ENCODE measurements at regions not wholly inside any gene's neighbourhood (a gene's known extent, or its start where the extent isn't known, plus 50 kb on each side); places are given as distances from the start of the nearest gene placed in this dataset.

GRCh38 chr10:128543151-128543550 lies 416.9 kb upstream of the MKI67 start:
- TF ChIP-seq USF1 (IDR thresholded peaks at IDR 0.05; ENCODE audit: borderline replicate concordance, low read depth): no peak
- TF ChIP-seq, protein P1, sequence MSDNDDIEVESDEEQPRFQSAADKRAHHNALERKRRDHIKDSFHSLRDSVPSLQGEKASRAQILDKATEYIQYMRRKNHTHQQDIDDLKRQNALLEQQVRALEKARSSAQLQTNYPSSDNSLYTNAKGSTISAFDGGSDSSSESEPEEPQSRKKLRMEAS (IDR thresholded peaks at IDR 0.05; ENCODE audit: low read depth): no peak
- no peak for TF ChIP-seq CHD2 (IDR thresholded peaks at IDR 0.05; ENCODE audit: low read length, partially characterized antibody)
- TF ChIP-seq RAD21 (IDR thresholded peaks at IDR 0.05; ENCODE audit: low read length): no peak
- TF ChIP-seq CTCF (IDR thresholded peaks at IDR 0.05): no peak
- no peak for TF ChIP-seq TCF12 (IDR thresholded peaks at IDR 0.05)
- TF ChIP-seq RCOR1 (IDR thresholded peaks at IDR 0.05; ENCODE audit: low read length): no peak
- TF ChIP-seq POLR2AphosphoS5 (IDR thresholded peaks at IDR 0.05; ENCODE audit: low read depth, low read length): no peak
- TF ChIP-seq SIN3A (IDR thresholded peaks at IDR 0.05; ENCODE audit: borderline replicate concordance, low read depth, low read length): no peak
- DNase-seq: no peak

GRCh38 chr10:128545216-128545615 lies 419.0 kb upstream of the MKI67 start:
- no peaks in the 10 kb centered on the region for H4K20me1 ChIP-seq (ENCODE audit: insufficient read depth)
- H3K27me3 ChIP-seq (ENCODE audit: insufficient read depth): no peaks in the 10 kb centered on the region
- H3K27ac ChIP-seq (ENCODE audit: low read depth in 2 of 2, low read length in 1 of 2): no peak overlapping the region
- no peak overlapping the region for H3K4me2 ChIP-seq
- peaks cover 0 to 9% of the 10 kb centered on the region in 2 experiments; a peak in 1 of 4 replicates for H3K4me1 ChIP-seq (ENCODE audit: control insufficient read depth in 1 of 2, insufficient read depth in 2 of 2, low read depth in 1 of 2, low read length in 1 of 2)
- no peak overlapping the region for H2AFZ ChIP-seq (ENCODE audit: low read depth)
- POLR2A ChIA-PET: no interaction called here
- no peaks in the 10 kb centered on the region for H3K9me2 ChIP-seq
- H3K79me2 ChIP-seq (ENCODE audit: insufficient read depth): no peaks in the 10 kb centered on the region
- WGBS (ENCODE audit: low lambda C conversion rate): 32% methylated on average over 8 of the region's 10 CpGs
- TF ChIP-seq TAF1 (IDR thresholded peaks at IDR 0.05; ENCODE audit: borderline replicate concordance, low read depth, low read length): no peak
- no peak for TF ChIP-seq FOXJ3 (CRISPR knock-in tag; IDR thresholded peaks at IDR 0.05)
- TF ChIP-seq RAD21 (IDR thresholded peaks at IDR 0.05; ENCODE audit: low read length): no peak
- TF ChIP-seq MXI1 (IDR thresholded peaks at IDR 0.05; ENCODE audit: low read depth, low read length): no peak
- no peak for TF ChIP-seq IRF3 (IDR thresholded peaks at IDR 0.05; ENCODE audit: low read depth, low read length)
- no peak for TF ChIP-seq NRF1 (IDR thresholded peaks at IDR 0.05; ENCODE audit: low read depth, low read length)
- no peak for TF ChIP-seq RFX5 (IDR thresholded peaks at IDR 0.05; ENCODE audit: low read length)
- TF ChIP-seq, protein P2, sequence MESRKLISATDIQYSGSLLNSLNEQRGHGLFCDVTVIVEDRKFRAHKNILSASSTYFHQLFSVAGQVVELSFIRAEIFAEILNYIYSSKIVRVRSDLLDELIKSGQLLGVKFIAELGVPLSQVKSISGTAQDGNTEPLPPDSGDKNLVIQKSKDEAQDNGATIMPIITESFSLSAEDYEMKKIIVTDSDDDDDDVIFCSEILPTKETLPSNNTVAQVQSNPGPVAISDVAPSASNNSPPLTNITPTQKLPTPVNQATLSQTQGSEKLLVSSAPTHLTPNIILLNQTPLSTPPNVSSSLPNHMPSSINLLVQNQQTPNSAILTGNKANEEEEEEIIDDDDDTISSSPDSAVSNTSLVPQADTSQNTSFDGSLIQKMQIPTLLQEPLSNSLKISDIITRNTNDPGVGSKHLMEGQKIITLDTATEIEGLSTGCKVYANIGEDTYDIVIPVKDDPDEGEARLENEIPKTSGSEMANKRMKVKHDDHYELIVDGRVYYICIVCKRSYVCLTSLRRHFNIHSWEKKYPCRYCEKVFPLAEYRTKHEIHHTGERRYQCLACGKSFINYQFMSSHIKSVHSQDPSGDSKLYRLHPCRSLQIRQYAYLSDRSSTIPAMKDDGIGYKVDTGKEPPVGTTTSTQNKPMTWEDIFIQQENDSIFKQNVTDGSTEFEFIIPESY (IDR thresholded peaks at IDR 0.05; ENCODE audit: borderline replicate concordance, low read depth): no peak
- no peaks in the 10 kb centered on the region for H3F3A ChIP-seq (replicated peaks; ENCODE audit: insufficient read depth)
- no peaks in the 10 kb centered on the region for H3K36me3 ChIP-seq (replicated peaks in 1 of 2; ENCODE audit: control insufficient read depth in 1 of 2, insufficient read depth in 2 of 2, low read length in 1 of 2)
- CTCF ChIA-PET: interaction anchor here (1.5 kb wide), 1 partner anchor 281 kb away, joined by 3 read pairs; no protein-coding TSS in a partner anchor
- no peak overlapping the region for H3K4me3 ChIP-seq (ENCODE audit: low read depth in 2 of 2, low read length in 1 of 2)
- no peak for DNase-seq
- H3K9ac ChIP-seq: no peak overlapping the region
- H3K9me3 ChIP-seq: no peaks in the 10 kb centered on the region; the same call in 1 of the 2 replicates

More at GRCh38 chr10:128543151-128543550, 416.9 kb upstream of the MKI67 start:
- Histone ChIP-seq H3K4me1 (ENCODE audit: control insufficient read depth in 1 of 2, insufficient read depth in 2 of 2, low read depth in 1 of 2, low read length in 1 of 2) (peaks cover 0 to 9% of the 10 kb centered on the region in 2 experiments; a peak in 1 of 4 replicates), H2AFZ (ENCODE audit: low read depth) (no peak overlapping the region), H3K9me3 (no peaks in the 10 kb centered on the region; the same call in 1 of the 2 replicates), H3K27me3 (ENCODE audit: insufficient read depth) (no peaks in the 10 kb centered on the region), H4K20me1 (ENCODE audit: insufficient read depth) (no peaks in the 10 kb centered on the region), H3K79me2 (ENCODE audit: insufficient read depth) (no peaks in the 10 kb centered on the region), H3K4me3 (ENCODE audit: low read depth in 2 of 2, low read length in 1 of 2) (no peak overlapping the region), H3K4me2 (no peak overlapping the region), H3K36me3 (replicated peaks in 1 of 2; ENCODE audit: control insufficient read depth in 1 of 2, insufficient read depth in 2 of 2, low read length in 1 of 2) (no peaks in the 10 kb centered on the region), H3K9me2 (no peaks in the 10 kb centered on the region), H3K9ac (no peak overlapping the region), H3K27ac (ENCODE audit: low read depth in 2 of 2, low read length in 1 of 2) (no peak overlapping the region), H3F3A (replicated peaks; ENCODE audit: insufficient read depth) (no peaks in the 10 kb centered on the region)
- WGBS (ENCODE audit: low lambda C conversion rate): 66% methylated on average over 12 of the region's 12 CpGs
- CTCF ChIA-PET: interaction anchor here (0.7 to 1.7 kb wide), 6 partner anchors 9 to 1739 kb away, joined by 3 to 6 read pairs (median 4); no protein-coding TSS in a partner anchor
- POLR2A ChIA-PET: no interaction called here
